Neural crest cell (in vitro differentiated cells): ENCODE measurements at regions not wholly inside any gene's neighbourhood (a gene's known extent, or its start where the extent isn't known, plus 50 kb on each side); places are given as distances from the start of the nearest gene placed in this dataset.

Experiments
- DNase-seq: peaks from one replicate; pipeline ENCODE4 v3.0.0; 2021; ENCODE audit warnings: low read depth, mixed read lengths, low spot score
- H3K27ac Mint-ChIP-seq: one replicate; pipeline ENCODE4 v1.8.0; 2021; ENCODE audit warnings: mild to moderate bottlenecking, mixed read lengths; ENCODE audit not compliant: unreplicated experiment
- H3K27me3 Mint-ChIP-seq: 2 replicates; pipeline ENCODE4 v1.8.0; 2021; ENCODE audit warnings: low read depth, mild to moderate bottlenecking, mixed read lengths
- H3K36me3 Mint-ChIP-seq: 2 replicates; pipeline ENCODE4 v1.8.0; 2021; ENCODE audit warnings: low read depth, mild to moderate bottlenecking, mixed read lengths
- H3K4me1 Mint-ChIP-seq: 2 replicates; pipeline ENCODE4 v1.8.0; 2021; ENCODE audit warnings: mixed read lengths
- H3K4me3 Mint-ChIP-seq: one replicate; pipeline ENCODE4 v1.8.0; 2021; ENCODE audit warnings: mild to moderate bottlenecking, mixed read lengths
- H3K9me3 Mint-ChIP-seq: 2 replicates; pipeline ENCODE4 v1.8.0; 2021; ENCODE audit warnings: mixed read lengths
- TF ChIP-seq, protein P1 (sequence below): fragments of 200-600 bp; sonication (generic); conservative IDR thresholded peaks from 2 replicates; pipeline ENCODE4 v1.5.0; 2021; ENCODE audit warnings: antibody characterized with exemption, mild to moderate bottlenecking

DNA sequence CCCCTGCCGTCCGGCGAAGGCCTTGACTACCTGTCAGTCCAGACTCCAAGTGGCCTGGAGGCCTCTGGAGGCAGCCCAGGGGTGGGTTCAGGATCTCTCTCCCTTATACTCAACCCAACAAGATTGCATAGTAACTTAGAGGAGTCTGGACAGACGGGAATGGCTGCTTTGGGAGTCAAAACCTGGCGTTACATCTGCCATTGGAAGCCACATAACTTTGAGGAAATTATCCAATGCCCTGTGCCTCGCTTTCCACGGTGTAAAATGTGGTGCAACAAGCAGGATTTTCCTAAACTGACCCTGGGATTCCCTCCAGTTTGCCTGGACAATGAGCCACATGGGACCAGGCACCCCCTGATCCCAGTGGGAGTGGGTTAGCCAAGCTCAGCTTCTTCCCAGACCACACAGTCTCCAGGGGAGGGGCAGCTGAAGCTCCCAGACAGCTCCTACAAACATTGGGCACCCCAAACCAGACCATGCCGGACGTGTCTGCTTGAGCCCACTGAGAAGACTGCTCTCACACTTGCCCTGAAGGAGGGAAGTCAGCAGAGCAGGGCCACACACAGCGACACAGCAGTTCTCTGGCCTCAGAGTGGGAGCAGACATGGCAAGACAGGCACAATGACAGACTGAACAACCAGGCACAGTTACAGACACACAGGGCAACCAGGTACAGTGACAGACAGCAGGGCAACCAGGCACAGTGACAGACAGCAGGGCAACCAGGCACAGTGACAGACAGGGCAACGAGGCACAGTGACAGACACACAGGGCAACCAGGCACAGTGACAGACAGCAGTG is 65.6 kb upstream of the RAB6C start:
- no peak for DNase-seq
- Mint-ChIP-seq H3K27ac (peak overlapping the region; percentile 88), H3K9me3 (peaks cover 9% of the 10 kb centered on the region), H3K36me3 (peaks cover 6% of the 10 kb centered on the region), H3K4me3 (no peak overlapping the region), H3K27me3 (peaks cover 14% of the 10 kb centered on the region), H3K4me1 (no peaks in the 10 kb centered on the region)
- TF ChIP-seq, protein P1, sequence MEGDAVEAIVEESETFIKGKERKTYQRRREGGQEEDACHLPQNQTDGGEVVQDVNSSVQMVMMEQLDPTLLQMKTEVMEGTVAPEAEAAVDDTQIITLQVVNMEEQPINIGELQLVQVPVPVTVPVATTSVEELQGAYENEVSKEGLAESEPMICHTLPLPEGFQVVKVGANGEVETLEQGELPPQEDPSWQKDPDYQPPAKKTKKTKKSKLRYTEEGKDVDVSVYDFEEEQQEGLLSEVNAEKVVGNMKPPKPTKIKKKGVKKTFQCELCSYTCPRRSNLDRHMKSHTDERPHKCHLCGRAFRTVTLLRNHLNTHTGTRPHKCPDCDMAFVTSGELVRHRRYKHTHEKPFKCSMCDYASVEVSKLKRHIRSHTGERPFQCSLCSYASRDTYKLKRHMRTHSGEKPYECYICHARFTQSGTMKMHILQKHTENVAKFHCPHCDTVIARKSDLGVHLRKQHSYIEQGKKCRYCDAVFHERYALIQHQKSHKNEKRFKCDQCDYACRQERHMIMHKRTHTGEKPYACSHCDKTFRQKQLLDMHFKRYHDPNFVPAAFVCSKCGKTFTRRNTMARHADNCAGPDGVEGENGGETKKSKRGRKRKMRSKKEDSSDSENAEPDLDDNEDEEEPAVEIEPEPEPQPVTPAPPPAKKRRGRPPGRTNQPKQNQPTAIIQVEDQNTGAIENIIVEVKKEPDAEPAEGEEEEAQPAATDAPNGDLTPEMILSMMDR, result no peak

DNA sequence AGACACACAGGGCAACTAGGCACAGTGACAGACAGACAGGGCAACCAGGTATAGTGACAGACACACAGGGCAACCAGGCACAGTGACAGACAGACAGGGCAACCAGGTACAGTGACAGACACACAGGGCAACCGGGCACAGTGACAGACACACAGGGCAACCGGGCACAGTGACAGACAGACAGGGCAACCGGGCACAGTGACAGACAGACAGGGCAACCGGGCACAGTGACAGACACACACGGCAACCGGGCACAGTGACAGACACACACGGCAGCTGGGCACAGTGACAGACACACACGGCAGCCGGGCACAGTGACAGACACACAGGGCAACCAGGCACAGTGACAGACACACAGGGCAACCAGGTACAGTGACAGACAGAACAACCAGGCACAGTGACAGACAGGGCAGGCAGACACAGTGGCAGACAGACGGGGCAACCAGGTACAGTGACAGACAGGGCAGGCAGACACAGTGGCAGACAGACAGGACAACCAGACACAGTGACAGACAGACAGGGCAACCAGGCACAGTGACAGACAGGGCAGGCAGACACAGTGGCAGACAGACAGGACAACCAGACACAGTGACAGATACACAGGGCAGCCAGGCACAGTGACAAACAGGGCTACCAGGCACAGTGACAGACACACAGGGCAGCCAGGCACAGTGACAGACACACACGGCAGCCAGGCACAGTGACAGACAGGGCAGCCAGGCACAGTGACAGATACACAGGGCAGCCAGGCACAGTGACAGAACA is 64.7 kb upstream of the RAB6C start:
- TF ChIP-seq, protein P1, result no peak
- Mint-ChIP-seq H3K27me3 (peaks cover 21% of the 10 kb centered on the region), H3K4me1 (no peaks in the 10 kb centered on the region), H3K36me3 (peaks cover 6% of the 10 kb centered on the region), H3K9me3 (peaks cover 12% of the 10 kb centered on the region), H3K27ac (peak overlapping the region; percentile 88), H3K4me3 (no peak overlapping the region)
- DNase-seq, result no peak

DNA sequence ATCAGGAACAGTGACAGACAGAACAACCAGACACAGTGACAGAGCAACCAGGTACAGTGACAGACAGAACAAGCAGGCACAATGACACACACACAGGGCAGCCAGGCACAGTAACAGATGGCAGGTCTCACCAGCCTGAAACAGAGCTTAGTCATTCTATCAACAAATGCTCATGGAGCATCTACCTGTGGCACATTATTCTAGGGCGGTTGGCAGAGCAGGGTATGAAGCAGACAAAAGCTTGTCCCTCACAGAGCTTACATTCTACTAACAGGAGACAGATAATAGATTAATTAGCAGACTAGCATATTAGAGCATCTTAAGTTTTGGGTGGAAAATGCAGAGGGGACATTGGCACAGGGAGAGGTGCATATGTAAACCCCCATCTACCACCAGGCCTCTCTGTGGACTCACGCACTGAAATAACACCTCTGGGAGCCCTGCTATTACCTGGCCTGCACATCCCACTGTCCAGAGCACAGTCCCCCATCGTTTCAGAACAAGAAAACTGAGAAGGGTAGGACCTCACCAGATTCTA is 64.1 kb upstream of the RAB6C start:
- TF ChIP-seq, protein P1, result no peak
- H3K27ac Mint-ChIP-seq, result no peak overlapping the region
- peaks cover 13% of the 10 kb centered on the region for H3K9me3 Mint-ChIP-seq
- H3K4me3 Mint-ChIP-seq, result no peak overlapping the region
- H3K4me1 Mint-ChIP-seq, result no peaks in the 10 kb centered on the region
- no peak for DNase-seq
- H3K36me3 Mint-ChIP-seq, result peaks cover 6% of the 10 kb centered on the region
- H3K27me3 Mint-ChIP-seq, result peaks cover 28% of the 10 kb centered on the region

DNA sequence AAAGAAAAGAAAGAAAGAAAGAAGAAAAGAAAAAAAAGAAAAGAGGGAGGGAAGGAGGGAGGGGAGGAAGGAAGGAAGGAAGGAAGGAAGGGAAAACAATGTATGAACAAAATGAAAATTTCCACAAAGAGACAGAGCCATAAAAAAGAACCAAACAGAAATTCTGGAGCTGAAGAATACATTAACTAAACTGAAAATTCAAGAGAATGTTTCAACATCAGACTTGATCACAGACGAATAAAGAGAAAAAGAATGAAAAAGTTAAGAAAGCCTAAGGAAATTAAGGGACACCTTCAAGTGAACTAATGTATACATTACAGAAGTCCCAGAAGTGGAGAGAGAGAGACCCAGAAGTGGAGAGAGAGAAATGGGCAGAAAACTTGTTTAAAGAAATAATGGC is 60.9 kb upstream of the RAB6C start:
- Mint-ChIP-seq H3K9me3 (peaks cover 13% of the 10 kb centered on the region), H3K4me1 (peaks cover 1% of the 10 kb centered on the region), H3K36me3 (peaks cover 6% of the 10 kb centered on the region), H3K27ac (no peak overlapping the region), H3K4me3 (no peak overlapping the region), H3K27me3 (peaks cover 58% of the 10 kb centered on the region)
- no peak for DNase-seq
- TF ChIP-seq, protein P1, result no peak

DNA sequence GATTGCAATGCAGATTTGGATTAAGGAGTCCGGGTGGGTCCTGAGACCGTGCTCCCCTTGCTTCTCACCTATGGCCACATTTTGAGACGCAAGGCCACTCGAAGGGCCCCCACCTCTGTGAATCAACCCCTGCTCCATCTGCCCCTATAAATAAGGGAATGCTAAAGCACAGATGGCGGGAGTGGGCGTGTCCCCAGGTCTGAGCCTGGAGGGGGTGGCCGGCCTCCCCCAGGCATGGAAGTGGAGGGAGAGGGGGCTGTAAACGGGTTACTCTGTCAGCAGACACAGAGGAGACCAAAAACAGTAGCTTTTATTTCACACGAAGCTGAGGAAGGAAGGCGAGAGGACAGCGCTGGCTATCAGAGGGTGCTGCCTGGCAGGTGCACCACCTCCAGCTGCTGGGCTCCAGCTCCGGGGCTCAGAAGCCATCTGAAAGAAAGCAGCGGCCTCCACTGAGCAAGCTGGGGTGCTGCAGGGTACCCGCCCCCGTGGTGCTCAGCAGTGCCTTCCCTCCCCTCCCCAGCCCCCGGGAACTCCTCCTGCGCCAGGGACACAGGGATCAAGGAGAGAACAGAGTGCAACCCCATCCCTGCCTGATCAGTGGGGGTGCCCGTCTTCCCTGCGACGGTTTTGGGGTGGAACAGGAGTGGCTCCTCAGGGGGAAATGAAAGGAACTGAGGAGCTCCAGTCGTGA is 56.7 kb upstream of the RAB6C start:
- TF ChIP-seq, protein P1, result no peak
- Mint-ChIP-seq H3K4me3 (no peak overlapping the region), H3K27me3 (peaks cover 60% of the 10 kb centered on the region), H3K4me1 (peaks cover 5% of the 10 kb centered on the region), H3K27ac (no peak overlapping the region), H3K36me3 (peaks cover 6% of the 10 kb centered on the region), H3K9me3 (peaks cover 10% of the 10 kb centered on the region)
- no peak for DNase-seq
